IPS-18a (cell line): ENCODE measurements at regions not wholly inside any gene's neighbourhood (a gene's known extent, or its start where the extent isn't known, plus 50 kb on each side); places are given as distances from the start of the nearest gene placed in this dataset.

Experiments used
- H3K27ac ChIP-seq: one replicate; pipeline ENCODE4 v1.5.1; 2013; ENCODE audit warnings: low read length
- H3K27me3 ChIP-seq: one replicate; pipeline ENCODE4 v1.6.1; 2013; ENCODE audit warnings: mild to moderate bottlenecking, low read length; ENCODE audit not compliant: control insufficient read depth, insufficient read depth
- H3K36me3 ChIP-seq: one replicate; pipeline ENCODE4 v1.6.1; 2013; ENCODE audit warnings: low read depth, low read length; ENCODE audit not compliant: control insufficient read depth
- H3K4me1 ChIP-seq: one replicate; pipeline ENCODE4 v1.6.1; 2013; ENCODE audit warnings: low read depth, low read length; ENCODE audit not compliant: control insufficient read depth
- H3K4me3 ChIP-seq: one replicate; pipeline ENCODE4 v1.5.1; 2013; ENCODE audit warnings: low read length
- H3K9ac ChIP-seq: one replicate; pipeline ENCODE4 v1.6.1; 2013; ENCODE audit warnings: mild to moderate bottlenecking, low read length, moderate library complexity
- H3K9me3 ChIP-seq: one replicate; pipeline ENCODE4 v1.6.1; 2013; ENCODE audit warnings: low read depth, low read length; ENCODE audit not compliant: control insufficient read depth

- Histone ChIP-seq H3K36me3 (no peaks in the 10 kb centered on the region), H3K9ac (no peak overlapping the region), H3K9me3 (no peaks in the 10 kb centered on the region), H3K4me1 (no peaks in the 10 kb centered on the region), H3K27me3 (no peaks in the 10 kb centered on the region), H3K4me3 (no peak overlapping the region), H3K27ac (no peak overlapping the region)
These were observed 203.3 kb upstream of the IMPG1 start for GRCh38 chr6:76275746-76276145.

- Histone ChIP-seq H3K4me1 (no peaks in the 10 kb centered on the region), H3K36me3 (no peaks in the 10 kb centered on the region), H3K9me3 (peaks cover 20% of the 10 kb centered on the region), H3K9ac (no peak overlapping the region), H3K4me3 (no peak overlapping the region), H3K27ac (no peak overlapping the region), H3K27me3 (no peaks in the 10 kb centered on the region)
These were observed 192.0 kb upstream of the IMPG1 start for GRCh38 chr6:76264468-76264867.

GRCh38 chr6:76262240-76262639 lies 189.8 kb upstream of the IMPG1 start:
- Histone ChIP-seq H3K36me3 (no peaks in the 10 kb centered on the region), H3K27me3 (no peaks in the 10 kb centered on the region), H3K9ac (no peak overlapping the region), H3K27ac (no peak overlapping the region), H3K9me3 (peaks cover 20% of the 10 kb centered on the region), H3K4me3 (no peak overlapping the region), H3K4me1 (no peaks in the 10 kb centered on the region)

GRCh38 chr6:76250666-76251065 lies 178.2 kb upstream of the IMPG1 start:
- Histone ChIP-seq H3K27ac (no peak overlapping the region), H3K9ac (no peak overlapping the region), H3K4me1 (peaks cover 5% of the 10 kb centered on the region), H3K36me3 (no peaks in the 10 kb centered on the region), H3K4me3 (no peak overlapping the region), H3K27me3 (no peaks in the 10 kb centered on the region), H3K9me3 (no peaks in the 10 kb centered on the region)

- Histone ChIP-seq H3K27me3 (no peaks in the 10 kb centered on the region), H3K9me3 (no peaks in the 10 kb centered on the region)
These were observed 175.1 kb upstream of the IMPG1 start for GRCh38 chr6:76247527-76247926.

GRCh38 chr6:76240092-76240491 lies 167.6 kb upstream of the IMPG1 start:
- Histone ChIP-seq H3K9me3 (no peaks in the 10 kb centered on the region), H3K4me3 (no peak overlapping the region), H3K4me1 (no peaks in the 10 kb centered on the region), H3K36me3 (no peaks in the 10 kb centered on the region), H3K27ac (no peak overlapping the region), H3K9ac (no peak overlapping the region), H3K27me3 (no peaks in the 10 kb centered on the region)

More at GRCh38 chr6:76247527-76247926, 175.1 kb upstream of the IMPG1 start:
- Histone ChIP-seq H3K4me3 (no peak overlapping the region), H3K27ac (no peak overlapping the region), H3K4me1 (peaks cover 5% of the 10 kb centered on the region), H3K36me3 (no peaks in the 10 kb centered on the region), H3K9ac (no peak overlapping the region)

- H3K4me3 ChIP-seq, result no peak overlapping the region
- no peaks in the 10 kb centered on the region for H3K27me3 ChIP-seq
- H3K27ac ChIP-seq, result no peak overlapping the region
- no peaks in the 10 kb centered on the region for H3K36me3 ChIP-seq
- no peaks in the 10 kb centered on the region for H3K9me3 ChIP-seq
- H3K4me1 ChIP-seq, result no peaks in the 10 kb centered on the region
- H3K9ac ChIP-seq, result no peak overlapping the region
These were observed 158.2 kb upstream of the IMPG1 start for GRCh38 chr6:76230711-76231110.

- no peaks in the 10 kb centered on the region for H3K9me3 ChIP-seq
- no peaks in the 10 kb centered on the region for H3K27me3 ChIP-seq
- no peak overlapping the region for H3K4me3 ChIP-seq
- no peak overlapping the region for H3K9ac ChIP-seq
- H3K27ac ChIP-seq, result no peak overlapping the region
- no peaks in the 10 kb centered on the region for H3K4me1 ChIP-seq
- H3K36me3 ChIP-seq, result no peaks in the 10 kb centered on the region
These were observed 149.7 kb upstream of the IMPG1 start for GRCh38 chr6:76222189-76222588.

GRCh38 chr6:76221525-76221924 lies 149.1 kb upstream of the IMPG1 start:
- Histone ChIP-seq H3K27ac (no peak overlapping the region), H3K4me3 (no peak overlapping the region), H3K27me3 (no peaks in the 10 kb centered on the region), H3K9ac (no peak overlapping the region), H3K4me1 (no peaks in the 10 kb centered on the region), H3K9me3 (no peaks in the 10 kb centered on the region), H3K36me3 (no peaks in the 10 kb centered on the region)

GRCh38 chr6:76220805-76221204 lies 148.3 kb upstream of the IMPG1 start:
- Histone ChIP-seq H3K4me3 (no peak overlapping the region), H3K9ac (no peak overlapping the region), H3K4me1 (no peaks in the 10 kb centered on the region), H3K27ac (no peak overlapping the region), H3K27me3 (no peaks in the 10 kb centered on the region), H3K9me3 (no peaks in the 10 kb centered on the region), H3K36me3 (no peaks in the 10 kb centered on the region)

- H3K27ac ChIP-seq, result no peak overlapping the region
- no peaks in the 10 kb centered on the region for H3K9me3 ChIP-seq
These were observed 145.1 kb upstream of the IMPG1 start for GRCh38 chr6:76217606-76218005.

GRCh38 chr6:76214546-76214945 lies 142.1 kb upstream of the IMPG1 start:
- Histone ChIP-seq H3K27me3 (no peaks in the 10 kb centered on the region), H3K4me1 (no peaks in the 10 kb centered on the region), H3K4me3 (no peak overlapping the region), H3K9ac (no peak overlapping the region), H3K36me3 (no peaks in the 10 kb centered on the region), H3K27ac (no peak overlapping the region), H3K9me3 (no peaks in the 10 kb centered on the region)

More at GRCh38 chr6:76217606-76218005, 145.1 kb upstream of the IMPG1 start:
- Histone ChIP-seq H3K27me3 (no peaks in the 10 kb centered on the region), H3K36me3 (no peaks in the 10 kb centered on the region), H3K4me3 (no peak overlapping the region), H3K4me1 (no peaks in the 10 kb centered on the region), H3K9ac (no peak overlapping the region)
